Stimulated activated naive B cell treated with anti-CD40 and anti-IgM and Interleukin-4, amounts not matched to agents 10 μg/mL and 1 μg/mL and 100 μg/mL, for 72 hours (primary cell): ENCODE measurements at regions not wholly inside any gene's neighbourhood (a gene's known extent, or its start where the extent isn't known, plus 50 kb on each side); places are given as distances from the start of the nearest gene placed in this dataset.
"Not testable (repeated sequence)": the region's sequence is repeated elsewhere in the genome, so short reads cannot be mapped to it uniquely, and the experiment has no call there.

Experiments used
- ATAC-seq, 2 donors: fragments of 150-1000 bp; cut with Tn5 transposase; replicated peaks; 2 replicates each; pipeline ENCODE4 v1.10.0; 2021; ENCODE audit warnings: moderate library complexity in 1 of 2
- DNase-seq: peaks from one replicate; pipeline ENCODE4 v3.0.0; 2021
- H3K27ac Mint-ChIP-seq: one replicate; pipeline ENCODE4 v1.8.0; 2022; ENCODE audit warnings: mild to moderate bottlenecking, mixed read lengths
- H3K27me3 Mint-ChIP-seq, 2 donors: one replicate each; pipeline ENCODE4 v1.8.0; 2022; ENCODE audit warnings: mixed read lengths in 2 of 2
- H3K36me3 Mint-ChIP-seq, 2 donors: one replicate each; pipeline ENCODE4 v1.8.0; 2022; ENCODE audit warnings: mixed read lengths in 2 of 2, mild to moderate bottlenecking in 1 of 2
- H3K4me1 Mint-ChIP-seq, 2 donors: one replicate each; pipeline ENCODE4 v1.8.0; 2022; ENCODE audit warnings: mixed read lengths in 2 of 2, mild to moderate bottlenecking in 1 of 2
- H3K4me3 Mint-ChIP-seq, 2 donors: one replicate each; pipeline ENCODE4 v1.8.0; 2022; ENCODE audit warnings: mild to moderate bottlenecking in 2 of 2, mixed read lengths in 2 of 2, moderate library complexity in 1 of 2
- H3K9me3 Mint-ChIP-seq, 2 donors: one replicate each; pipeline ENCODE4 v1.8.0; 2022; ENCODE audit warnings: mixed read lengths in 2 of 2, mild to moderate bottlenecking in 1 of 2

GRCh38 chr1:82099170-82099569 lies 298.4 kb downstream of the ADGRL2 start:
- Mint-ChIP-seq H3K36me3 (no peaks in the 10 kb centered on the region), H3K9me3 (peaks cover 0 to 4% of the 10 kb centered on the region in 2 donors), H3K27ac (no peak overlapping the region), H3K27me3 (no peaks in the 10 kb centered on the region), H3K4me1 (no peaks in the 10 kb centered on the region), H3K4me3 (no peak overlapping the region)
- DNase-seq, result no peak
- no peak for ATAC-seq

GRCh38 chr1:82094136-82094535 lies 293.4 kb downstream of the ADGRL2 start:
- no peaks in the 10 kb centered on the region for H3K27me3 Mint-ChIP-seq
- DNase-seq (no peak), ATAC-seq (no peak)
- H3K27ac Mint-ChIP-seq, result no peak overlapping the region
- H3K36me3 Mint-ChIP-seq, result no peaks in the 10 kb centered on the region
- H3K4me1 Mint-ChIP-seq, result no peaks in the 10 kb centered on the region
- H3K4me3 Mint-ChIP-seq, result no peak overlapping the region
- H3K9me3 Mint-ChIP-seq, result no peaks in the 10 kb centered on the region

- no peaks in the 10 kb centered on the region for H3K9me3 Mint-ChIP-seq
- no peak for DNase-seq
- H3K27ac Mint-ChIP-seq, result no peak overlapping the region
- no peaks in the 10 kb centered on the region for H3K27me3 Mint-ChIP-seq
- no peak overlapping the region for H3K4me3 Mint-ChIP-seq
- no peak for ATAC-seq
- no peaks in the 10 kb centered on the region for H3K4me1 Mint-ChIP-seq
- no peaks in the 10 kb centered on the region for H3K36me3 Mint-ChIP-seq
Observed at GRCh38 chr1:82091729-82092128, 291.0 kb downstream of the ADGRL2 start.

GRCh38 chr1:82091265-82091664 lies 290.5 kb downstream of the ADGRL2 start:
- H3K36me3 Mint-ChIP-seq, result no peaks in the 10 kb centered on the region
- DNase-seq, result no peak
- no peak for ATAC-seq
- no peaks in the 10 kb centered on the region for H3K9me3 Mint-ChIP-seq
- H3K4me1 Mint-ChIP-seq, result no peaks in the 10 kb centered on the region
- no peak overlapping the region for H3K27ac Mint-ChIP-seq
- H3K4me3 Mint-ChIP-seq, result no peak overlapping the region
- H3K27me3 Mint-ChIP-seq, result no peaks in the 10 kb centered on the region

GRCh38 chr1:82090104-82090503 lies 289.4 kb downstream of the ADGRL2 start:
- Mint-ChIP-seq H3K27me3 (no peaks in the 10 kb centered on the region), H3K9me3 (peaks cover 0 to 3% of the 10 kb centered on the region in 2 donors), H3K4me3 (no peak overlapping the region), H3K27ac (no peak overlapping the region), H3K36me3 (no peaks in the 10 kb centered on the region), H3K4me1 (no peaks in the 10 kb centered on the region)
- DNase-seq (no peak), ATAC-seq (no peak)

GRCh38 chr1:82086739-82087138 lies 286.0 kb downstream of the ADGRL2 start:
- Mint-ChIP-seq H3K9me3 (peaks cover 0 to 3% of the 10 kb centered on the region in 2 donors), H3K27ac (no peak overlapping the region), H3K4me3 (no peak overlapping the region), H3K4me1 (no peaks in the 10 kb centered on the region), H3K27me3 (no peaks in the 10 kb centered on the region), H3K36me3 (no peaks in the 10 kb centered on the region)
- ATAC-seq, result no peak
- DNase-seq, result no peak

GRCh38 chr1:82079607-82080006 lies 278.9 kb downstream of the ADGRL2 start:
- Mint-ChIP-seq H3K36me3 (no peaks in the 10 kb centered on the region), H3K27me3 (no peaks in the 10 kb centered on the region), H3K9me3 (no peaks in the 10 kb centered on the region), H3K27ac (no peak overlapping the region), H3K4me3 (no peak overlapping the region), H3K4me1 (no peaks in the 10 kb centered on the region)
- ATAC-seq (no peak), DNase-seq (no peak)

- Mint-ChIP-seq H3K27ac (no peak overlapping the region), H3K9me3 (peaks cover 0 to 2% of the 10 kb centered on the region in 2 donors), H3K36me3 (no peaks in the 10 kb centered on the region), H3K4me1 (no peaks in the 10 kb centered on the region), H3K27me3 (no peaks in the 10 kb centered on the region), H3K4me3 (no peak overlapping the region)
- DNase-seq (no peak), ATAC-seq (no peak)
Observed at GRCh38 chr1:82073659-82074058, 272.9 kb downstream of the ADGRL2 start.

GRCh38 chr1:82073071-82073470 lies 272.3 kb downstream of the ADGRL2 start:
- no peaks in the 10 kb centered on the region for H3K4me1 Mint-ChIP-seq
- H3K27me3 Mint-ChIP-seq, result no peaks in the 10 kb centered on the region
- no peak overlapping the region for H3K27ac Mint-ChIP-seq
- DNase-seq, result no peak
- no peaks in the 10 kb centered on the region for H3K36me3 Mint-ChIP-seq
- ATAC-seq, result no peak
- peaks cover 0 to 2% of the 10 kb centered on the region in 2 donors for H3K9me3 Mint-ChIP-seq
- no peak overlapping the region for H3K4me3 Mint-ChIP-seq

- no peak for ATAC-seq
- Mint-ChIP-seq H3K4me3 (no peak overlapping the region), H3K27me3 (no peaks in the 10 kb centered on the region), H3K27ac (no peak overlapping the region), H3K36me3 (no peaks in the 10 kb centered on the region), H3K9me3 (no peaks in the 10 kb centered on the region), H3K4me1 (no peaks in the 10 kb centered on the region)
- no peak for DNase-seq
Observed at GRCh38 chr1:82065916-82066315, 265.2 kb downstream of the ADGRL2 start.

GRCh38 chr1:82064691-82065090 lies 264.0 kb downstream of the ADGRL2 start:
- Mint-ChIP-seq H3K27ac (no peak overlapping the region), H3K27me3 (no peaks in the 10 kb centered on the region), H3K36me3 (no peaks in the 10 kb centered on the region), H3K4me3 (no peak overlapping the region), H3K4me1 (no peaks in the 10 kb centered on the region), H3K9me3 (no peaks in the 10 kb centered on the region)
- ATAC-seq (no peak), DNase-seq (no peak)

- H3K9me3 Mint-ChIP-seq, result peaks cover 0 to 2% of the 10 kb centered on the region in 2 donors
Observed at GRCh38 chr1:82062206-82062605, 261.5 kb downstream of the ADGRL2 start.

GRCh38 chr1:82059959-82060358 lies 259.2 kb downstream of the ADGRL2 start:
- no peak for DNase-seq
- H3K4me3 Mint-ChIP-seq, result no peak overlapping the region
- H3K36me3 Mint-ChIP-seq, result no peaks in the 10 kb centered on the region
- peaks cover 0 to 2% of the 10 kb centered on the region in 2 donors for H3K9me3 Mint-ChIP-seq
- H3K27ac Mint-ChIP-seq, result no peak overlapping the region
- ATAC-seq, result no peak
- H3K4me1 Mint-ChIP-seq, result no peaks in the 10 kb centered on the region
- no peaks in the 10 kb centered on the region for H3K27me3 Mint-ChIP-seq

More at GRCh38 chr1:82062206-82062605, 261.5 kb downstream of the ADGRL2 start:
- Mint-ChIP-seq H3K4me3 (no peak overlapping the region), H3K4me1 (no peaks in the 10 kb centered on the region), H3K36me3 (no peaks in the 10 kb centered on the region), H3K27ac (no peak overlapping the region), H3K27me3 (no peaks in the 10 kb centered on the region)
- ATAC-seq (no peak), DNase-seq (no peak)

GRCh38 chr1:82057011-82057410 lies 256.3 kb downstream of the ADGRL2 start:
- DNase-seq (no peak), ATAC-seq (no peak)
- no peaks in the 10 kb centered on the region for H3K4me1 Mint-ChIP-seq
- peaks cover 0 to 2% of the 10 kb centered on the region in 2 donors for H3K9me3 Mint-ChIP-seq
- no peaks in the 10 kb centered on the region for H3K36me3 Mint-ChIP-seq
- no peak overlapping the region for H3K4me3 Mint-ChIP-seq
- H3K27me3 Mint-ChIP-seq, result no peaks in the 10 kb centered on the region
- no peak overlapping the region for H3K27ac Mint-ChIP-seq

GRCh38 chr1:82055375-82055774 lies 254.6 kb downstream of the ADGRL2 start:
- not testable (repeated sequence) for DNase-seq, H3K9me3 Mint-ChIP-seq, H3K4me3 Mint-ChIP-seq, H3K36me3 Mint-ChIP-seq, H3K4me1 Mint-ChIP-seq, H3K27me3 Mint-ChIP-seq, ATAC-seq, H3K27ac Mint-ChIP-seq

GRCh38 chr1:82052563-82052962 lies 251.8 kb downstream of the ADGRL2 start:
- Mint-ChIP-seq H3K9me3 (peaks cover 0 to 2% of the 10 kb centered on the region in 2 donors), H3K27me3 (no peaks in the 10 kb centered on the region), H3K36me3 (no peaks in the 10 kb centered on the region), H3K27ac (no peak overlapping the region), H3K4me3 (no peak overlapping the region), H3K4me1 (no peaks in the 10 kb centered on the region)
- DNase-seq (no peak), ATAC-seq (no peak)
